NCI-H1436 (cell line): ENCODE measurements at regions not wholly inside any gene's neighbourhood (a gene's known extent, or its start where the extent isn't known, plus 50 kb on each side); places are given as distances from the start of the nearest gene placed in this dataset.

Experiments used
- DNase-seq: peaks from one replicate; lab custom pipeline; 2025; lab: John Stamatoyannopoulos, UW

DNA sequence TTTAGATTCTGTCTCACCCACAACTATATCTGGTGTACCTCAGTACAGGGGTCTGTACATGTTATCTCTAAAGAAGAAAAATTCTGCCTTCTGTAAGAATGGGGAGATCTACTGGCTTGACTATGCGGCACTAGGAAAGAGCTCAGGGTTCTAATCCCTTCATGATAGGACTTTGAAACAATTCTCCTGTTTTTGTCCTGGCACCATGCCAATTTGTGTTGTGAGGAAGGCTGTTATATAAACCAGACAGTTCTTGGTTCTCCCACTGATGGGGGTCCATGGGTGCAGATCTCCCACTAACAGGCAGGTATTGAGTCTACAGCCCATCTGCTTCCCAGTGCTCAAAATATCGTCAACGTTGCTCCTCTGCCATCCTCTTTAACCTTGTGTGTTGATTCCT lies 883.7 kb downstream of the GALC start:
- DNase-seq, result no peak

DNA sequence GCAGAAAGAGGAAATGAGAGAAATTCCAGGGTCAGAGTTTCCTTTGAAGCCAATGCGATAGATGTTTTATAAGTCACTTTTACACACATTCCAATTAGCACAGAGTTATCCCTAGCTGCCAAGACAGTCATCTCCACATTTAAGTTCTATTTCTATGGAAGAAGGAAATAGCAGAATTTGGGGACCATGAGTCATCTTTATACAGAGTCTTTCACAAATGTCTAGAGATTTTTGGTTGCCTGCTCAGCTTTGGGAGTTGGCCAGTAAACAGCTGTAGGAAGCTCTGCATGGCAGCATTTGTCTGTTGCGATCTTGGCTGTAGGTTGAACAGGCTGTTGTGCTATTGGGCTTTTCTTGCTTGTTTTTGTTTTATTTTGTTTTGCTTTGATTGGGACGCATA lies 884.3 kb downstream of the GALC start:
- no peak for DNase-seq

DNA sequence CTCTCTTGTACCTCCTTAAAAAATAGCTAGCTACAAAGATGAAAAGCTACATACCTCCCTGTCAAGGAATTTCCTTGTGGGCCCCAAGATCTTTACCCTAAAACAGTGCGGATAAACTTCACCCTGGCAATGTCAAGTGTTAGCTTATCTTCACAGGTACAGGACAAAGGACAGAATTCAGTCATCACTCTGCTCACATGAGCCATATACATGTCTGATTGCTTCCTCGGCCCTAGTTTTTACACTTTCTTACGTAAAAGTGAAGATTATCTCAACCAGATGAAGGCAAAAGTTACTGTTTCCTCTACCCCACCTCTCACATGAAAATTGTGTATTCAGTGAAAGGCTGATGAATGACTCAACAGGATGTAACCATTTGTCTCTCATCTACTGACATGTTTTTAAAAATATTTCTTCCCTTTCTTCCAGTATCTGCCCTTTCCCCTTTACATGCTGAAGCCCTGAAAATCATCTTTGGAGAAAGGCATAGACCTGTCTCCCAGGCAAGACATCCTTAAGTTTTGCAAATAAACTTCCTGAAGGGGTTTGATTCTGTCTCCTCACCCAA lies 890.1 kb downstream of the GALC start:
- DNase-seq, result no peak

DNA sequence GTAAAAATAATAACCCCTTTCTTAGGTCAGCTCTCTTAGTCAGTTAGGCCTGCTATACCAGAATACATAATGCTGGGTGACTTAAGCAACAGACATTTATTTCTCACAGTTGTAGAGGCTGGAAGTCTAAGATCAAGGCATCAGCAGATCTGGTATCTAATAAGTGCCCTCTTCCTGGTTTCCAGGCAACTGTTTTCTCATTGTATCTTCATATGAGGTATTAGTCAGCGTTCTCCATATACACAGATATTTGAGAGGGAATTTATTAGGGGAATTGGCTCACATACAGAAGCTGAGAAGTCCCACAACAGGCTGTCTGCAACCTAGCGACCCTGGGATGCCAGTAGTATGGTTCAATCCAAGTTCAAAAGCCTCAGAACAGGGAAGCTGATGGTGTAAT lies 896.0 kb downstream of the GALC start:
- DNase-seq, result no peak

DNA sequence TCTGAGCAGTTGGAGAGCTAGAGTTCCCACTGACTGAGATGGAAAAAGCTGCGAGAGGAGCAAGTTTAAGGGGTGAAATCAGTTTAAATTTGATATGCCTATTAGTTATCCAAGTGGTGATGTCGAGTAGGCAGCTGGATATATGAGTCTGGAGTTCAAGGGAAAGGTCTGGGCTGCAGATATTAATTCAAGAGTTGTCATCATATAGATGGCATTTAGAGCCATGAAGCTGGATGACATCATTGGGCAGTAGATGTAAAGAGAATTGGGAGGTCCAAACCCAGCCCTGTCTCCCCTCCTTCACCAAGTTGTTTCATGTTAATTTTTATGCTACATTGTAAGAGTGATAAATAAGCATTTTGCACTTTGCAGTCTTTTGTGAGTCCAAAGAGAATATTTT lies 898.1 kb downstream of the GALC start:
- no peak for DNase-seq

DNA sequence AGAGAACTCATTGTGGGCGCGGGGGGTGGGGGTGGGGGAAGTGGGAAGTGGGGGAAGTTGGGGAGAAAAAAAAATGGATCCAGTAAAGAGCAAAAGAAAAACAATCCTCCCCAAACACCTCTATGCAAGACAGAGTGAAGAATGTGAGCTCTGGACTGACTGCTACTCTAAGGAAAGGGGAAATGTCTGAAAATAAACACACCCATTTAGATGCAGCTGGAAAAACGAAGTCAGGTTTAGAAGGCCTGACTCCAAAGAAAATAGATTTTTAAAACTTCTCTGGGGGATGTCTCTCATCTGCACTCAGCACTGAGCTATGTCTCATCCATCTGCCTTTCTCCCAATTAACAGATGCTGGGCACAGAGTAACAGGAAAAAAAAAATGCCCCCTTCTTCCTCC lies 904.4 kb downstream of the GALC start:
- DNase-seq, result no peak

DNA sequence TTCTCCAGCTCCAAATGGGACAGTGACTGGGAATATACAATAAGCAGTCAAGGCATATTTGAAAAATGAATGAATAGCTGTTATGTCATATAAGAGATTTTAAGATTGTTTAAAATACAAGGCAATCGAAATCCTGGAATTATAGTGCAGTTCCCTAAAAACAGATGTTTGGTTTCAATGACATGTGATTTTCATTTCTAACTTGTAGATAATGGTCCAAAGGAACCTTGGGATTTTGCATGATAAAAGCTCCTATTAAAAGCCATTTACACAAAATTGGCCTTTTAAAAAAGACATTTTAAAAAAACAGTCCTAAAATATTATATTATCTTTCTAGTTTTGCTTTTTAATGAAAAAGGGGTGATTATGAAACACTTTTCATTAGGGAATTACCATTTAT lies 905.1 kb downstream of the GALC start:
- no peak for DNase-seq

GRCh38 chr14:87084908-87085307 lies 908.1 kb downstream of the GALC start:
- no peak for DNase-seq

DNA sequence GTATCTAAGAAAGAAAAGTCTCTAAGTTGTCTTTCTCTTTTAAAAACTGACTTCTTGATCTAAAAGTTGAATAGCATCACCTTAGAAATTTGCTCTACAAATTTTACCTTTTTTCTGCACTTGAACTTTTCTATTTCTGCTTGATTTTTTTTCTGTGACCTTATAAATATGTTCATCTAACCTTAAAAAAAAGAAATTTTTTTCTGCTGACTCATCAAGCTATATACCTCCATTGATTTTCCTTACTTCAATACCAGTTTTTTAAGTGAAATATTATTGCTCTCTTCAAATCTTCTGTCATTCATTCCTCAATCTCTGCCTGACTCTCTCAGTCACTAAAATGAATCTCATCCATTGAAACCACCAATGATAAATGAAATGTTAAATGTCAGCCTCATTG lies 910.1 kb downstream of the GALC start:
- DNase-seq, result no peak

GRCh38 chr14:87081004-87081403 lies 912.0 kb downstream of the GALC start:
- DNase-seq, result no peak

- DNase-seq, result no peak
These were observed 912.8 kb downstream of the GALC start for GRCh38 chr14:87080146-87080545.

GRCh38 chr14:87079416-87079815 lies 913.6 kb downstream of the GALC start:
- peak; percentile 27 for DNase-seq

DNA sequence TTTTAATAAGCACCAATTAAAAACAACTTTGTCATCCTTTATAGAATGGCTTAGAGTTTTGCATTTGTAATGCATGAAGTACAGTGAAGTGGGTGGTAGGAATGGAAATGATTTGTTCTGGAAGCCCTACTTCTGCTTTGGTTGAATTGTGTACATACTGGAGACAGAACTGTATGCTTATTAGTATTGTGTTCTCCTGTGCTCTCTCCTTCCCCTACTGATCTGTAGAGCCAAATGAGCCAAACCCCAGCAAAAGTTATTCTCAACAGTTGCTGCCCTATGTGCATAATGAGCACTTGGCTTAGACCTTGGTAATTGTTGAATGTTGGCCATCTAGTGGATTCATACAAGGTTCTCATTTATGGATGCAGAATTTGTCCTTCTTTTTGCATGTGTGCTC lies 916.1 kb downstream of the GALC start:
- DNase-seq, result no peak

DNA sequence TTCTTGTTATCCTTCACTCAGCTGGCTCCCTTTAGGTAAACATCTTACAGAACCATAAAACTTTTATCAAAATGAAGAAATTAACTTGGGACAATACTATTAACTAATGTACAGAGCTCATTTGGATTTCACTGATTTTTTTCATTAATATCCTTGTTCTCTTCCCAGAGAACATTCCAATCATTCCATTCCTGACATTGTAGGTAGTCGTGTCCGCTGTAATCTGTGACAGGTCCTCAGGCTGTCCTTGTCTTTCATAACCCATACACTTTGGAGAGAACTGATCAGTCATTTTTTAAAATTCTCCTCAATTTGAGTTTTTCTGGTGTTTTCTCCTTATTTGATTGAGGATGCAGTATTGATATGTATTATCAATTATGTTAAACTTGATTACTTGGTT lies 916.8 kb downstream of the GALC start:
- no peak for DNase-seq

- no peak for DNase-seq
These were observed 919.0 kb downstream of the GALC start for GRCh38 chr14:87073880-87074570.

DNA sequence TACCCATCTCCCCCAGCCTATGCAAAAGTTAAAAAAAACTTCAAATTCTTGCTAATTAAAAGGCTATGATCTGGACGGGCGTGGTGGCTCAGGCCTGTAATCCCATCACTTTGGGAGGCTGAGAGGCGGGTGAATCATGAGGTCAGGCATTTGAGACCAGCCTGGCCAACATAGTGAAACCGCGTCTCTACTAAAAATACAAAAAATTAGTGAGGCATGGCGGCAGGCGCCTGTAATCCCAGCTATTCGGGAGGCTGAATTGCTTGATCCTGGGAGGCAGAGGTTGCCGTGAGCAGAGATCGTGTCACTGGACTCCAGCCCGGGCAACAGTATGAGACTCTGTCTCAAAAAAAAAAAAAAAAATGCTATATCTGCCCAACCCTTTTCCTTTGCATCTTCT lies 925.4 kb downstream of the GALC start:
- DNase-seq, result no peak

GRCh38 chr14:87067061-87067460 lies 925.9 kb downstream of the GALC start:
- no peak for DNase-seq

GRCh38 chr14:87066221-87066817 lies 926.7 kb downstream of the GALC start:
- no peak for DNase-seq

GRCh38 chr14:87065366-87065765 lies 927.6 kb downstream of the GALC start:
- no peak for DNase-seq

- no peak for DNase-seq
These were observed 929.8 kb downstream of the GALC start for GRCh38 chr14:87063181-87063580.

DNA sequence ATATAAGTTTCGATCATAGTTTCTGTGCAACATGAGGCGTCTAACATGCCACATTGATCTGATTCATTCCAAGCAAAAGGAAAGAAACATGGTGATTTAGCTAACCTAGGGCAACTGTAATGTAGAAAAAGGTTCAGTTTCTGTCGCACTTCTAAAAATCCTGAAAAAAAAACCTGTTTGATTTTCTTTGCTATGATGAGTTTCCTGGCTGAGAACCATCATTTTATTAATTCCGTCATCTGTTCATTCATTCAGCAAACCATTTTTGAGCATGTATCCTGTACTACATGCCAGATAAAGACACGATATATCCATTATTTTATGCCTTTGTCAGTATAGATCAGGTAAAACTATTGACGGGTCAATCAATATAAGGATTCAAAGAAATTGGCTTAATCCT lies 932.6 kb downstream of the GALC start:
- DNase-seq, result no peak

DNA sequence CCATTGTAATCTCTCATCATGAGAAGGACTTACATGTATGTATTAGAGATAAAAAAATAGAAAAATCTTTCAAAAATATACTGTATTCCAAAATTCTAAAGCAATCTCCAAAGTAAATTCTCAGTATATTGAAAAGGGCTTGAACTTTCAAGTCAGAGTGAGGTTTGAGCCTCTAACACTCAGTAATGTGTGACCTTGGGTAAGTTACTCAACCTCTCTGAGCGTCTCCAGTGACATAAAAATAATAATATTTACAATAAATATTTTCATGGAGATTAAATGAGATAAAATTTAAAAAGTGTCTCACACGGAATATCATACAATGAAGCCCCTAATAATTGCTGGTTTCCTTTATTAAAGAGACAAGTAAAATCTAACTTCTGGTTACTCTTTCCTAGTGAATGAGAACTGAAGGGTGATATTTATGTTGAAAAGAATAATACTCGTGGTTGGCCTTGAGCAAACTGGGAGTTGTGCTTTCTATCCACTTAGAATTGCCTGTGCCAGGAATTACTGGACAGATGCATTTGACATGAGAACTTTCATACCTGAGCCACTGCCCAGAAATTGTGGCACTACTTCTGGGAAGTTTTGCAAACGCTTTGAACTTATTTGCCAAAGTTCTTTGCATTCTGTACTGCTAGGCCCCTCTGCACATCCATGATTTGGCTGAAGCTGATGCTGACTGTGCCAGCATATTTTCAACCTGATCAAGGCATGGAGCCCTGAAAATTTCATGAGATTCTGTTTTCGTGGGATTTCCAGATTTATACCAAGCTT lies 933.7 kb downstream of the GALC start:
- DNase-seq, result no peak

GRCh38 chr14:87055007-87055406 lies 938.0 kb downstream of the GALC start:
- no peak for DNase-seq
